ENCODE measurements at regions not wholly inside any gene's neighbourhood (a gene's known extent, or its start where the extent isn't known, plus 50 kb on each side); places are given as distances from the start of the nearest gene placed in this dataset.

GRCh38 chr14:71536015-71536740 lies 396.1 kb upstream of the RGS6 start:
- no peak overlapping the region for H3K4me3 ChIP-seq (ENCODE audit: control insufficient read depth, low read depth, low read length)
- TF ChIP-seq, protein P1, sequence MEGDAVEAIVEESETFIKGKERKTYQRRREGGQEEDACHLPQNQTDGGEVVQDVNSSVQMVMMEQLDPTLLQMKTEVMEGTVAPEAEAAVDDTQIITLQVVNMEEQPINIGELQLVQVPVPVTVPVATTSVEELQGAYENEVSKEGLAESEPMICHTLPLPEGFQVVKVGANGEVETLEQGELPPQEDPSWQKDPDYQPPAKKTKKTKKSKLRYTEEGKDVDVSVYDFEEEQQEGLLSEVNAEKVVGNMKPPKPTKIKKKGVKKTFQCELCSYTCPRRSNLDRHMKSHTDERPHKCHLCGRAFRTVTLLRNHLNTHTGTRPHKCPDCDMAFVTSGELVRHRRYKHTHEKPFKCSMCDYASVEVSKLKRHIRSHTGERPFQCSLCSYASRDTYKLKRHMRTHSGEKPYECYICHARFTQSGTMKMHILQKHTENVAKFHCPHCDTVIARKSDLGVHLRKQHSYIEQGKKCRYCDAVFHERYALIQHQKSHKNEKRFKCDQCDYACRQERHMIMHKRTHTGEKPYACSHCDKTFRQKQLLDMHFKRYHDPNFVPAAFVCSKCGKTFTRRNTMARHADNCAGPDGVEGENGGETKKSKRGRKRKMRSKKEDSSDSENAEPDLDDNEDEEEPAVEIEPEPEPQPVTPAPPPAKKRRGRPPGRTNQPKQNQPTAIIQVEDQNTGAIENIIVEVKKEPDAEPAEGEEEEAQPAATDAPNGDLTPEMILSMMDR (conservative IDR thresholded peaks at IDR 0.05; ENCODE audit: control insufficient read depth, insufficient read depth, low read depth, low read length) = no peak
- DNase-seq (ENCODE audit: low read depth) = no peak

- no peak for DNase-seq (ENCODE audit: low read depth)
- H3K4me3 ChIP-seq (ENCODE audit: control insufficient read depth, low read depth, low read length) = no peak overlapping the region
- TF ChIP-seq, protein P1 (conservative IDR thresholded peaks at IDR 0.05; ENCODE audit: control insufficient read depth, insufficient read depth, low read depth, low read length) = no peak
These were observed 395.1 kb upstream of the RGS6 start for GRCh38 chr14:71536927-71537772.

- TF ChIP-seq, protein P1 (conservative IDR thresholded peaks at IDR 0.05; ENCODE audit: control insufficient read depth, insufficient read depth, low read depth, low read length) = peak; percentile 8
- H3K4me3 ChIP-seq (ENCODE audit: control insufficient read depth, low read depth, low read length) = no peak overlapping the region
- DNase-seq (ENCODE audit: low read depth) = no peak
These were observed 393.9 kb upstream of the RGS6 start for GRCh38 chr14:71538288-71538687.

DNA sequence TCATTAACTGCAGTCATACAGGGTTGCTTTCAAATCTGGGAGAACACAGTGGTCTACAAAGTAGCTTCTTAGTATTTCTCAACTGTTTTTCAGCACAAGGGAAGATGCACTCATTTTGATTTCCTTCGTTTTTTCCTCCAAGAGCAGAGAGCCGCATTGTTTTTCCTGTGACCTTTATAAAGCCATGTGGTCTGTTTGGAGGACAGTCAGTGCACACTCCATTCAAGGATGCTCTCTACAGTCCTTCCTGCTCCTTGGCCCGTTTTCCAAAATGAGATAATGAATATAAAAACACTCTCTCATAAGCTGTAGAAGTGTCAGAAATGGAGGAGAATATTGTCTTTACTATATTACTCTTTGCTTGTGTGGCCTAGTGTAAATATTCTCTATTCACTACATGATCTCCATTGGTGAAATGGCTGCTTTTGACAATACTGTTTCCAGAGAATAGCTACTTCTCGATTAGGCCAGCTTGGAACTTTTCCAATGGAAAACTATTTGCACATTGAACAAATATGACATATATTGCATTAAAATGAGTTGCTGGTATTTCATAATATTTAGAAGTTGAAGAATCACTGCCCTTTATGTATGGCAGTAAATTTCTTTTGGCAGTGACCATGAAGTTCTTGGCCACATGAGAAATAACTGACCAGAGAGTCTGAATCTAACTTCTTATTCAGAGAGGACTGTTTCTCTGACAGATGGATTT lies 393.1 kb upstream of the RGS6 start:
- H3K4me3 ChIP-seq (ENCODE audit: control insufficient read depth, low read depth, low read length) = no peak overlapping the region
- TF ChIP-seq, protein P1 (conservative IDR thresholded peaks at IDR 0.05; ENCODE audit: control insufficient read depth, insufficient read depth, low read depth, low read length) = no peak
- peak; percentile 31 for DNase-seq (ENCODE audit: low read depth)

GRCh38 chr14:71539650-71540285 lies 392.5 kb upstream of the RGS6 start:
- TF ChIP-seq, protein P1 (conservative IDR thresholded peaks at IDR 0.05; ENCODE audit: control insufficient read depth, insufficient read depth, low read depth, low read length) = no peak
- H3K4me3 ChIP-seq (ENCODE audit: control insufficient read depth, low read depth, low read length) = no peak overlapping the region
- no peak for DNase-seq (ENCODE audit: low read depth)

DNA sequence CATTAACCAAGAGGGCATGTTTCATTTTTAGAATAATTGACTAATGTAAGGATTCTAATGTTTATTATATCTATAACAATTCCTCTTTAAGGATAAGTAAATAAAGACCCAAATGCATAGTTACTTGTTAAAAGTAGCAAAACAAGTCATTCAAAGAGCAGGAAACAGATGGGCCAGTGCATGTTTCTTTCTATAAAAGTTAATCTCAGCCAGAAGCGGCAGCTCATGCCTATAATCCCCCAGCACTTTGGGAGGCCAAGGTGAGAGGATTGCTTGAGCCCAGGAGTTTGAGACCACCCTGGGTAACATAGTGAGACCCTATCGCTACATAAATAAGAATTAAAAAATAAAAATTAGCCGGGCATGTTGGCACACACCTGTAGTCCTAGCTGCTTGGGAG lies 391.0 kb upstream of the RGS6 start:
- TF ChIP-seq, protein P1 (conservative IDR thresholded peaks at IDR 0.05; ENCODE audit: control insufficient read depth, insufficient read depth, low read depth, low read length) = no peak
- H3K4me3 ChIP-seq (ENCODE audit: control insufficient read depth, low read depth, low read length) = no peak overlapping the region
- no peak for DNase-seq (ENCODE audit: low read depth)

Data from fibroblast of mammary gland (primary cell).